ENCODE measurements at regions not wholly inside any gene's neighbourhood (a gene's known extent, or its start where the extent isn't known, plus 50 kb on each side); places are given as distances from the start of the nearest gene placed in this dataset.

DNA sequence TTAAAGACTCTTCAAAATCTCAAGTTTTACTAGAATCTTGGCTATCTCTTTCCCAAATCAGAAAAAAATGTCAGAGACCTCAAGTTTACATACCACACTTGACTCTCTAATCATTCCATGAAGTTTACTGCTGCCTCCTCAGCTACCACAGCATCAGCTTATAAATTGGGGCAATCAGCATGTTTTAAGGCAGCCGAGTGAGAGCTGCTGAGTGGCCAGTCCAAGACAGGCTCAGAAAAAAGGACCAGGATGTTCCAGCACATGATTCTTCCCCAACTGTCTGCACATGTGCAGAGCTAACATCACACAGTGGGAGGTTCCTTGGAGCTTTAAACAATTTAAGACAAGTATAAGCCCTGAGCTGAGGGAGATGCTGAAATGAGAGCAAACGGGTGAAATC is 140.6 kb upstream of the NUDT7 start:
- Histone ChIP-seq H3K27me3 (ENCODE audit: control insufficient read depth, insufficient read depth, low read length, poor library complexity, severe bottlenecking) (no peaks in the 10 kb centered on the region), H3K9ac (ENCODE audit: extremely low read depth, low read length, poor library complexity, severe bottlenecking) (no peak overlapping the region), H3K27ac (ENCODE audit: low read depth, low read length) (no peak overlapping the region), H3K9me3 (ENCODE audit: control insufficient read depth, low read length) (peaks cover 8% of the 10 kb centered on the region), H3K4me1 (ENCODE audit: control insufficient read depth, insufficient read depth, low read length) (peaks cover 12% of the 10 kb centered on the region), H3K4me3 (ENCODE audit: low read length) (no peak overlapping the region), H3K36me3 (ENCODE audit: control insufficient read depth, insufficient read depth, low read length) (no peaks in the 10 kb centered on the region)
- H3K9me3 Mint-ChIP-seq = peaks cover 3% of the 10 kb centered on the region
- no peak for DNase-seq
- H3K4me3 Mint-ChIP-seq = no peak overlapping the region
- H3K27ac Mint-ChIP-seq = no peak overlapping the region
- H3K4me1 Mint-ChIP-seq = peaks cover 42% of the 10 kb centered on the region
- no peaks in the 10 kb centered on the region for H3K36me3 Mint-ChIP-seq (ENCODE audit: low read depth)
- no peak for TF ChIP-seq CTCF (conservative IDR thresholded peaks at IDR 0.05)
- no peaks in the 10 kb centered on the region for H3K27me3 Mint-ChIP-seq (ENCODE audit: insufficient read depth)
- 69% methylated on average over 2 of the region's 2 CpGs for WGBS, 2 experiments (ENCODE audit: insufficient coverage in 1 of 2, insufficient read length in 1 of 2)

DNA sequence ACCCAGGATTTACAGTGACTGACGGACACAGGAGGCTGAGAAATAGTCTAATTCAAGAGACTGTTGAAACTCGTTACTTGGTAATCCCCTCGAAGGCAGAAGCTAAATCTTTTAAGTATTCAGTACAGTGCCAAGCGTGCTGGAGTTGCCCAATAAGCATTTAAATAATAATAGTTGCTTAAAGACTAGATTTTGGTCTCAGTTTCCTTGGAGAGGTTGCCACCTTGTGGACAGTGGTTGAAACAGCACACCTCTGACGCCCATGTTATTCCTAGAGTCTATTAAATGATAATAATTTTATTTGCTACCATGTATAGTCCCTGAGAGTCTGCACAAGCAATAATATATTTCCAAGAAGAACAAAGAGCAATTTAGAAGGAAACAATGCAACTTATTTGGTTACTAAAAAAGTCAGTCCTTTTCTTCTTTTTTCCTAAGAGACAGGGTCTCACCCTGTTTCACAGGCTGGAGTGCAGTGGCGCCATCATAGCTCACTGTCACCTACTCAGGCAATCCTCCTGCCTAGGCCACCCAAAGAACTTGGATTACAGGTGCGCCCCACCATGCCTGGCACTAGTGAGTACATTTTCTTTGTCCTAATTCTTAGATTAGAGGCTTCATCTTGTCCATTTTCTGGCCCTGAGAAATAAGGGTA is 138.0 kb upstream of the NUDT7 start:
- TF ChIP-seq CTCF (conservative IDR thresholded peaks at IDR 0.05) = peak; percentile 99
- Histone ChIP-seq H3K27ac (ENCODE audit: low read depth, low read length) (no peak overlapping the region), H3K36me3 (ENCODE audit: control insufficient read depth, insufficient read depth, low read length) (no peaks in the 10 kb centered on the region), H3K4me1 (ENCODE audit: control insufficient read depth, insufficient read depth, low read length) (peaks cover 12% of the 10 kb centered on the region), H3K4me3 (ENCODE audit: low read length) (no peak overlapping the region), H3K9ac (ENCODE audit: extremely low read depth, low read length, poor library complexity, severe bottlenecking) (no peak overlapping the region), H3K27me3 (ENCODE audit: control insufficient read depth, insufficient read depth, low read length, poor library complexity, severe bottlenecking) (no peaks in the 10 kb centered on the region), H3K9me3 (ENCODE audit: control insufficient read depth, low read length) (no peaks in the 10 kb centered on the region)
- H3K9me3 Mint-ChIP-seq = no peaks in the 10 kb centered on the region
- H3K27ac Mint-ChIP-seq = no peak overlapping the region
- peak; percentile 78 for DNase-seq
- no peaks in the 10 kb centered on the region for H3K27me3 Mint-ChIP-seq (ENCODE audit: insufficient read depth)
- H3K4me3 Mint-ChIP-seq = no peak overlapping the region
- WGBS, 2 experiments (ENCODE audit: insufficient coverage in 1 of 2, insufficient read length in 1 of 2) = 39 to 57% methylated on average over 6 to 7 of the region's 7 CpGs
- peaks cover 35% of the 10 kb centered on the region for H3K4me1 Mint-ChIP-seq
- H3K36me3 Mint-ChIP-seq (ENCODE audit: low read depth) = no peaks in the 10 kb centered on the region

- no peaks in the 10 kb centered on the region for H3K36me3 Mint-ChIP-seq (ENCODE audit: low read depth)
Measured at GRCh38 chr16:77585379-77586251, 136.7 kb upstream of the NUDT7 start.

More at GRCh38 chr16:77585379-77586251, 136.7 kb upstream of the NUDT7 start:
- no peak for DNase-seq
- Histone ChIP-seq H3K4me3 (ENCODE audit: low read length) (no peak overlapping the region), H3K27me3 (ENCODE audit: control insufficient read depth, insufficient read depth, low read length, poor library complexity, severe bottlenecking) (no peaks in the 10 kb centered on the region), H3K36me3 (ENCODE audit: control insufficient read depth, insufficient read depth, low read length) (no peaks in the 10 kb centered on the region), H3K9me3 (ENCODE audit: control insufficient read depth, low read length) (no peaks in the 10 kb centered on the region), H3K4me1 (ENCODE audit: control insufficient read depth, insufficient read depth, low read length) (peaks cover 12% of the 10 kb centered on the region), H3K27ac (ENCODE audit: low read depth, low read length) (no peak overlapping the region), H3K9ac (ENCODE audit: extremely low read depth, low read length, poor library complexity, severe bottlenecking) (no peak overlapping the region)
- Mint-ChIP-seq H3K4me3 (no peak overlapping the region), H3K4me1 (peaks cover 29% of the 10 kb centered on the region), H3K9me3 (no peaks in the 10 kb centered on the region), H3K27ac (peak overlapping the region; percentile 67), H3K27me3 (ENCODE audit: insufficient read depth) (no peaks in the 10 kb centered on the region)
- WGBS, 2 experiments (ENCODE audit: insufficient coverage in 1 of 2, insufficient read length in 1 of 2) = 79 to 87% methylated on average over 10 to 16 of the region's 16 CpGs
- no peak for TF ChIP-seq CTCF (conservative IDR thresholded peaks at IDR 0.05)
